Central memory CD4-positive, alpha-beta T cell (primary cell): ENCODE measurements at regions not wholly inside any gene's neighbourhood (a gene's known extent, or its start where the extent isn't known, plus 50 kb on each side); places are given as distances from the start of the nearest gene placed in this dataset.

ENCODE experiments used
- DNase-seq: peaks from one replicate; pipeline ENCODE4 v3.0.0; 2022

DNA sequence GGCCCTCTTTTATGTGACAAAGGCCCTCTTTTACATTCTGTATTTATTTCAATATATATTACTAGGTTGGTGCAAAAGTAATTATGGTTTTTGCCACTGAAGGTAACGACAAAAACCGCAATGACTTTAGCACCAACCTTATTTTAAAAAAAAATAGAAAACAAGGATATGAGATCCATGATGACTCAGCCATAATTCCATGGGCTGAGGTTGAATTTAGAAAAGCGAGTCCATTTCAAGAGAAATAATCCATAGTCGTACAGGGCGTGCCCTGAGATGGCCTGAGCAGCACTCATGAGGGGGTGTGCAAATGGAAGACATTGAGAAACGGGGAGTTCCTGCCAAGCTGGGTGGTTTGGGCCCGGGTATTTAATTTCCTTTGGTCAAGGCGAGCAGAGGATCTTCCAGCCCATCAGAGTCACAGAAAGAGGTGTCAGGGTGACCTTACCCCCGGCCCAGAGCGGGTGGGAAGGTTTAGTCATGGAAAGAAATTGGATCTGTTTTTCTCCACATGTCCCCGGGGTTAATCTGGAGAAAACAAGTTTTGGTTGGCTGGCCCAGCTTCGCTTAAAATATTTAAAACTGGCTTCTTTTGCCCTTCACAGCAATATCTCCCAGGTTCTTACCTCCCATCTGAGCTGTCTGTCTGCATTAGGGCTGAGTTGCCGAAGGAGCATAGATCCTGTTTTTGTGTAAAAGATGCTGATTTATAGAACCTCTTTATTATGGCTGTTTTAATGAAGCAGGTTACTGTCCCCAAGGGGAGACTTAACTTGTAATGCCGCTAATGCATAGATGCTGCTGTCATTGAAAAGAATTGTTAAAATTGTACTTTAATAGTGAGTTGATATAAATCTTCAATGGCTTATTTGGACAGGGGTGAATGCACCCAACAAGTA lies 255.6 kb downstream of the PREX1 start:
- DNase-seq: no peak

DNA sequence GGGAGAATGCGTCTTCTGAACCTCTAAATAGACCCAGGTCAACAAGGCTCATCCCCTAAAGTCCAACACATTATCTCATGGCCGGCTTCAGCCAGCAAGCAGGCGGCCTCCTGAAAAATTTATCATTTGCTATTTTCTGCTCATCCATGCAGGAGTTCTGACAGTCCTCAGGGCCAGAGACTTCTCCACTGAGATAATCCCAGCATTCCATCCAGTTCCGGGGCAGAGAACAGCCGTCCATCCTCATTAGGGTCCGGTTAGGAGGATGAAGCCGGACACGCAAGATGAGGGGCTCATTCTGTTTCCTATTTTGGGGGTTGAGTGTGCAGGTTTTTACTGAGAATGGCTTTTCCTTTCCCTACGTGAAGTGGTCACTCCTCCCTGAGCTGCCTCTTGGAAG lies 258.1 kb downstream of the PREX1 start:
- DNase-seq: no peak

DNA sequence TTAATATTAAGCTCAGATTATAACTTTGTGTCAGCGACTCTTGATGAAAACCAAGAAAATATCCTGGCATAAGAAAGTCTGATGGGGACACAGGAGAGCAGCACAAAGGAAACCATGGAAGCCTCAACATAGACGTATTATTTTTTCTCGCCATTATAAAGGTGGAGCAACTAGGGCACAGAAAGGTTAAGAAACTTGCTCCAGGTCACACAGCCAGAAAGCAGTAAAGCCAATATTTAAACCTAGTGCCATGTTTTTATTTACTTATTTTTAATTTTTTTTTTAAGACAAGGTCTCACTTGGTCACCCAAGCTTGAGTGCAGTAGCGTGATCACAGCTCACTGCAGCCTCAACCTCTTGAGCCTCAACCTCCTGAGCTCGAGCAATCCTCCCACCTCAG lies 259.3 kb downstream of the PREX1 start:
- no peak for DNase-seq

DNA sequence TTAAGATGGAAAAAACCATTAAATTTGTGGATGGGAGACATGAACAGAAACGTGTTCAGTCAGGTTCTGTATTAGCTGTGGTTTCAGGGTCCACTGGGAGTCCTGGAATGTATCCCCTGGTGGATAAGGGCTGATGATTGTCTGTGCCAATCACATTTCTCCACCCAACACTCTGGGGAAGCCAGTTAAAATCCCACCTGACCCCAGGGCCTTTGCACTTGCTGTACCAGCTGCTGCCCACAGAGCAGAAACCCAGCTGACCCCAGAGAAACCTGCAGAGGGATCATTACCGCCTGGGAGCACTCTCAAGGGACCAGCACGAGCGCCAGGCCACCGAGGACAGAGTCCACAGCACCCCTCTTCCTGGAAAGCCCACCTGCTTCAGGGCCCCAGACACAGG lies 260.7 kb downstream of the PREX1 start:
- no peak for DNase-seq

DNA sequence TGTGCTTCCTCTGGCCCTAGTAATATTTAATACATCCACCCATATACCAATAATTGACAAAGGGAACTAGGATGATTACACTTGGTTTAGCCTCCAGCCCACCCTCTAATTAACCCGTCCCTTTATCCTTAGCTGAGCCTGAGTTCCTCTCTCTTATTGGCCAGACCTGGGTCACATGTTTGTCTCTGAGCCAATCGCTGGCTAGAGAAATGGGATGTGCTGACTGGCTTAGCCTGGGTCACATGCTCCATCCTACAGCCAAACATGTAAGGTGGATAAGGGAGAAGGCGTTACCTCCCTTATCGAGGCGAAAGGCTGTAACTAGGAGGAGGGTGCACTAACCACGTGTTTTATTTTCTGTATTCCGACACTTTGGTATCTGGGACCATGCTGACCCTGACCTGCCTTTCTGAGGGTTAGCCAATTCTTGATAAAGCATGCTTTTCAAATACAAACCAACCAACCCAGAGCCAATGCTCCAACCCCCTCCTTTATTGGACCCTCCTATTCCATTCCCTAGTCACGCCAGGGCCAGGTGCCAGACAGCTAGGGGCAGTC lies 262.7 kb downstream of the PREX1 start:
- DNase-seq: no peak

DNA sequence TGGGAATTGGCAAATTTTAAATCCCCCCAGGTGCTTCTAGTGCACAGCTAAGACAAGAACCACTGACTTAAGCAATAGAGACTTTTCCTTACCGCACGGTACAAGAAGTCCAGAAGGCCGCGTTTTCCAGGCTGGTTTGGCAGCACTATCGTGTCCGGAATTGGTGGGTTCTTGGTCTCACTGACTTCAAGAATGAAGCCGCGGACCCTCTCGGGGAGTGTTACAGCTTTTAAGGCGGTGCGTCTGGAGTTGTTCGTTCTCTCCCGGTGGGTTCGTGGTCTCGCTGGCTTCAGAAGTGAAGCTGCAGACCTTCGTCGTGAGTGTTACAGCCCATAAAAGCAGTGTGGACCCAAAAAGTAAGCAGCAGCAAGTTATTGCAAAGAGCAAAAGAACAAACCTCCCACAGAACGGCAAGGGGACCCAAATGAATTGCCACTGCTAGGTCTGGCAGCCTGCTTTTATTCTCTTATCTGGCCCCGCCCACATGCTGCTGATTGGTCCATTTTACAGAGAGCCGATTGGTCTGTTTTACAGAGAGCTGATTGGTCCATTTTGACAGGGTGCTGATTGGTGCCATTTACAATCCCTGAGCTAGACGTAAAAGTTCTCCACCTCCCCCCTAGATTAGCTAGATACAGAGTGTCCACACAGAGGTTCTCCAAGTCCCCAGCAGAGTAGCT lies 264.5 kb downstream of the PREX1 start:
- DNase-seq: no peak

DNA sequence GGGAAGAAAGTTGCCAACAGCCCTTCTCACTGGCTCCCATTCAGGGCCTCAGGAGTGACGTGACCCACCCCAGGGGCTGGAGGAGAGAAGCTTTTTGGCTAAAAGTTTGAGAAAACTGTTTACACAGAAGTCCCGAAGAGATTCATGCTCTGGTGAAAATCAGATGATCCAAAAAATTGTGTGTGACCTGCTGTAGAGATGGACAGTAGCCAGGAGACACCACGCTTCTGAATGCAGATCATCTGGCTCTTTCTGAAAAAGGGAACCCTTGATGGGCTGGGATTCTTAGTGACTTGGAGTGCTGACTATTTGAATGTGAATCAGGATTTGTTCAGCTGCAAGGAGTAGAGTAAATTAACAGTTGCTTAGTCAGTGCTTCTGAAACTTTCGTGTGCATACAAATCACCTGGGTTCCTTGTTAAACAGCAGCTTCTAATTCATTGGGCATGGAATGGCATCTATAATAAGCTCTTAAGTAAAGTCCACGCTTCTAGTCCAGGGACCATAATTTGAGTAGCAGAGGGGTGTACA lies 265.1 kb downstream of the PREX1 start:
- DNase-seq: no peak

DNA sequence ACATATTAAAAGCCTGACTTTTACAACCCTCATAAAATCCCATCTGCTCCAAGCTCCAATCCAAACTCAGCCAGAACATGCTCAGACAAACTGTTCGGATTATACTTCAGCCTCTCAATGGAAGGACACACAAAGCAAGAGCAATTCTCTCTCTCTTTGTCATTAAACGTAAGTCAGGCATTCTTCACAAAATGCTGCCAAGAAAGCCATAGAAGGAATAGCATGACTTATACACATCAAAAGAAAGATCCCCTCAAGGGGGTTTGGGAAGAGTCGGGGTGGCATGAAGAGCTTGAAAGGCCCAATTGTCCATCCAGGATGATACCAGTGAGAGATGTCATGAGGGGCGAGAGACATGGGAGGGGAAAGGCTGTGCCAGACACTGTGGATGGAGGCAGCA lies 268.9 kb downstream of the PREX1 start:
- DNase-seq: no peak

DNA sequence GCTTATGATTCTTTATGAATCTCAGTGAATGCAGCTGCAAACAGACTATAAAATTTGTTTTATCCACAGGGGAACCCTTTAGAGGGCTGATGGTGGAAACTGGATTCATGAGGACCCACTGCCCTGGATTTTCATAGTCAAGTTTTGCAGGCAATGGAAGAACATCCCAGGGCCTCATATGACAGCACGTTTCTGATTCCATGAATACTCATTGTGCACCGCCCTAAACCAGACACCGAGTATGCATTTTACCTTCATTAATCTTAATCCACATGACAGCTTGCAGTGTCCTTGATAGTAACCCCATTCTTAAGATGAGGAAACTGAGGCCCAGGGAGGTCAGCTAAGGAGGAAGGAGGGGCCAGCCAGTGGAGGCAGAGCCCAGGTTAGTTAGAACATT lies 270.4 kb downstream of the PREX1 start:
- DNase-seq: no peak

DNA sequence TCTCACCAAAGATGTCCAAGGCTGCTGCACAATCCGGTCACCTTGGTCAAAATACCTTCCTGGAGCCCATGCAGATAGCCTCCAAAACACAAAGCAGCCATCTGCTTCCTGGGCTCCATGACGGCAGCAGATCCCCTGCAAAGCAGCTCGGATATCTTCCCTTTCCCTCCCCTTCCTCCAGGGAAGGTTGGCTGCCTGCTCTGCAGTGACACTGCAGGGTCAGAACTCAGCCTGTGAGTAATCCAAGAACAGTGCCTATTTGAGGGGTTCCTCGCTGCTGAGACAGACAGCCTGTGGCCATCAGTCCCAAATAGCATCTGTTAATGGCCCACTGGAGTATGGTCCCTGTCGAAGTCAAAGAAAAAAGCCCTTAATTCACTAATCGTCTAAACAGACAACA lies 270.8 kb downstream of the PREX1 start:
- no peak for DNase-seq

DNA sequence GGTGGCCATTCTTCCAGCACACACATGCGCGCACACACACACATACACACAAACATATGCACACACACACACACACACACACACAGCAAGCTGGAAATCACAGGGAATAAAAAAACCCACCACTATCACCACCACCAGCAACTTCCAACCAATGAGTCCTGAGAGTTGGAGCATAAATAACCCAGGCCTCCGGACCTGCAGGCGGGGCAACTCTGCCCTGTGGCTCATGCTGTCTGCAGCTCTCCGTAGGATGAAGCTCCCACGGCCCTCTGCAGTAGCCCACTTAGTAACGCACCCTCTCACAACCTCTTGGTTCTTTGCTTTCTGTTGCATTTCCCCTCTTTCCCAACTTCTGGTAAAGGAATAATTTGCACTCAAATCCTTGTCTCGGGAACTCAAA lies 275.2 kb downstream of the PREX1 start:
- no peak for DNase-seq

DNA sequence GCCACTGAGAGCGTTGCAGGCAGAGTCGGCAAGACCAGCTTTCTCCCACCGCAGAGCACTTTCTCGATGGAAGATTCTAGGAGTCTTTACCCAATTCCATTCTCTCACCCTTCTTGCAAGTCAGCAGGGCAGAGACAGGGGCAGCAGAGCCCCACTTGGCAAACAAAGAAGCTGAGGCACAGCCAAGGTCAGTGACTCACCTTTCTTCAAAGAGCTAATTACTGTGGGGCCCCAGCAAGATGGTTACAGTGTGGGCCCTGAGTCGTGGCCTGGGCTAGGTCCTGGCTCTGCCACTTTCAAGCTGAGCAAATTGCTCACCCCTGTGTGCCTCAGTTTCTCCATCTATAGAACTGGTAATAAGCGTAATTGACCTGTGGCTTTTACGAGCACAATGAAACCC lies 277.0 kb downstream of the PREX1 start:
- DNase-seq: no peak

DNA sequence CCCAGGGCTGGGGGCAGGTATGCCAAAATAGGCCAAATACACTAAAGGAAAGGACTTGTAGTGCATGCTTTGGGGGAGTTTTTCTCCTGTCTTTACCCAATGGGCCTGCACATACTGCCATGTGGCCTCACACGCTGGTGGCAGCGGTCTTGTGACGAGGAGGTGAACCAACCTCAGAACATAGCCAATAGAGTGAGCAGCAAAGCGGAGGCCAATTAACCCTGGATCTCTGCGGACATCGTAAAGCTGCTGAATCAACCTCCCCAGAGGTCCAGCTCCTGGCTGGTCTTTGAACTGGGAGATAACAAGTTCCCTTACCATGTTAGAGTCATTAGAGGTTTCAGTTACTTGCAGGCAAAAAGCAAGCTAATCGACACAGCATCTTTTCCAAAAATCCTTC lies 280.1 kb downstream of the PREX1 start:
- DNase-seq: no peak

DNA sequence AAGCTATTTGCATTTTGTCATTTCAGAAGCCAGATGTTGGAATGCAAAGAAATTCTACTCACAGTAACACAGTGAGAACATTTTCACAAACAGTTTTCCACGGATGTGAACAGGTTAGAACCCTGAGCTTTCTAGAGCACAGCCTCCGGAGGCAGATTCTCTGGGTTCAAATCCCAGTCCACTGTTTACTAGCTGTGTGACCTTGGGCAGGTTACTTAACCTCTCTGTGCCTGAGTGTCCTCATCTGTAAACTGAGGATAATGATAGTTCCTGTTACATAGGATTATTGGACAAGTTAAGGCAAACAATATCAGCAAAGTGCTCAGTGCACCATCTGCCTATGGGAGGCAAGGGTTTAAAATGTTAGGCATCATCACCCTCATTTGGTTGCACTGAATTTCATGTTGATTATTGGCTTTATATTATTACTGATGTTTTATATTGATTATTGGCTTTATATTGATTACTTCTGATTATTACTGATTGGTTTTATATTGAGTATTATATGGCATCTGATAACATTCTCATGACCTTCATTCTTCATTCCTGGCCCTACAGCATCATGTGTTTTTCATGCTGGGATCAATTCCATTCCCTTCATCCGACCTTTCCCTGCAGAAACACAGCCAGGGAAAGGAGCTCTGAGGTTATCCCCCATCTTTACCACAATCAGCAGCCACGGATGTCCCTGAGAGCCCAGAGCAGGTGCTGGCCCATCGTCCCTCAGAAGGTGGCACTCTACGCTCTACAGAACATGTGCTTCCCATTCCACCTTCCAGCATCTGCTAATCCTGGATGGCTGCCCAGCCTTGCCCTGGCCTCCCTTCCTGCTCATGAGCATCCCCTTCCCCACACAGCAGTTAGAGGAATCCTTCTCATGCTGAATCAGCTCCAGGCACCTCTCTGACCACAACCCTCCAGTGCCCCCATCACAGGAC lies 283.1 kb downstream of the PREX1 start:
- DNase-seq: no peak

DNA sequence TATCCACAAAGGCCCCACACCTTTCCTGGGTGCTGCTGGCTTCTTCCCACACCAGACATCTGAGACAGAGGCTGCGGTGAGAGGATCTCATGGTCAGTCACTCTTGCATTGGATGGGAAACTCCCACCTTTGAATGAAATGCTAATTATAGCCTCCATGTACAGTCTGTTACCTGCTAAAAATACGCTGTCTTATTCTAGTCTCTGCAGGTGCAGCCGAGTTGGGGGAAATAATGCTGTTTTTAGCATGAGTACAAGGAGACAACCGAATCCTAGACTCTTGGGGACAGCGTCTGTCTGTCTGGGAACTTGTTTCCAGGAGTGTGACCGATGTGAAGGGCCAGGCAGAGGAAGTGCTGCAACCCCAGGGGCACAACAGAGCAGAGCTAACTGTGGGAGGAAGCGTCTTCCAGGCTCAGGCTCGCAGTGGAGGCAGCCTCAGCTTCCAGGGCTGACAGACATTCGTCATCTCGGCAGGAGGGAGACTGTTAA lies 286.2 kb downstream of the PREX1 start:
- DNase-seq: no peak

DNA sequence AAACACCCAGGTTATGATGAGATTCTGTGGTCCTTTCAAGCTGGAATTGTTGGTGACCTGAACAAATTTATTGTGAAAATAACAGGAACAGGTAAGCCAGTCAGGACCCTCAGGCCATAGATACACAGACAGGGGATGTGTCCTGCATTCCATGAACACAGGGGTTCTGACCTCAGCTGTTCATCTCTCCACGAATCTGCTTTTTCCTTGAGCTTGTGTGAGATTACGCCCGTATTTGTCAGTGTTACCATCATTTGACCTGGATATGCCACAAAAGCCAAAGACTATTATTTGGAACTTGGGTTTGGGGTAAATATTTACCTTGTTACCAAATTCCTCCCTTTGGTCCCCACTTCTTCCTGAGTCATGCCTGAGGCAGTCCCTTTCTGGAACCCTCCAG lies 288.9 kb downstream of the PREX1 start:
- no peak for DNase-seq

DNA sequence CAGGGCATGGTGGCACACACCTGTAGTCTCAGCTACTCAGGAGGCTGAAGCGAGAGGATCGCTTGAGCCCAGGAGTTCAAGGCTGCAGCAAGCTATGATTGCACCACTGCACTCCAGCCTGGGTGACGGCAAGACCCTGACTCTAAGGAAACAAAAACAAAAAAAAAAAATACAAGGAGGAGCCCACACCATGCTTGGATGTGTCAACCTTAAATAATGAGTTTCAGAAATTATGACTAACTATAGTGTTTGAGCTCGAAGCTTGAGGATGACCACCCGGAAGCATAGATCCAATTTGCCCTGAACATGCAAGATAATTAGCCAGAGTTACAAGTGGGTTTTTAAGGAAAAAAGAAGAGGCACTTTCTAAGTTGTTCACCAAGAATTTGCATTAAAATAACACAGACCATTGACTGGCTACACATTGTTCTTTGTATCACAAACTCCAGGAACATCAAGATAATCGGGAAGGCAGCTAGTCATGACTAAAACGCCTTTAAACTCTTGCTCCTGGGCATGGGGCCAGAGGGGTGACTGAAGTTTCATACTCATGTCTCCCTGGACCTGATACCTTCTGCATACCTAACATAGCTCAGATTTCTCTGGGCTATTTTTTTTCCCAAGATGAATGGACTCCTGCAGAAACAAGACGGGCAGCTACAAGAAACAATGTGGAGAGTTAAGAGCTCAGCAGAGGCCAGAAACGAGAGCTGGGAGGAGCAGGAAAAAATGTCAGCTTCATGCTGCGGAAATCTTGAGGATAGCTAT lies 289.6 kb downstream of the PREX1 start:
- no peak for DNase-seq

DNA sequence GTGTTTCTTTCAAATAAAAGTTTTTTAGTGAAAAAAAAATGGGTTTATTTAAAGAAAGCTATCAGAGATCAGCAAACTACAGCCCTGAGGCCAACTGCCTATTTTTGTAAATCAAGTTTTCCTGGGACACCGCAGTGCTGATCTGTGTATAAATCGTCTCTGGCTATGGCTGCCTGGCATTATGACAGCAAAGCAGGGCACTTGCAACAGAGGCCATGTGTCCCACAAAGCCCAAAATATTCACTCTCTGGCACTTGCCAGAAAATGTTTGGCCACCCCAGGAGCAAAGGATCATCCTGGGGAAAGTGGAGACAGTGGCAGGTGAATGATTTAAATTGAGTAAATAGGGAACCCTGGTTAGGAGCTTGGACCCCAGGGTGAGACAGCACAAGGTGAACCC lies 291.6 kb downstream of the PREX1 start:
- DNase-seq: no peak

DNA sequence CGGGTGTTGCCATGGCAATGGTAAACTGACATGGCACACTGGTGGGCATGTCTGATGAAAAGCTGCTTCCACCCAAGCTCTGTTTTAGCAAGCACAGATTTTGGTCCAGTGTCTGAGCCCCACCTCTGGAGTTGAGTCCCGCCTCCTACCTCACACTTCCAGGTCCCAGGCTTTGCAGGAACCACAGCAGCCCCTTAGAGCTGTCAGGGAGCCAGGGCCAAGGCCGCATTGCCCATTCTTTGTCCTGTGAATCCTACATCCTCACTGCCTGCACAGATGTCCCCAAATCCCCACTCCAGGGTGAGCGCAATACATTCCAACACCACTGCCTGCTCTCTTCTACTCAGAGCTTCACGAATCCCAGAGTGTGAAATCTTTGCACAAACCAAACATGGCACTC lies 292.2 kb downstream of the PREX1 start:
- no peak for DNase-seq

DNA sequence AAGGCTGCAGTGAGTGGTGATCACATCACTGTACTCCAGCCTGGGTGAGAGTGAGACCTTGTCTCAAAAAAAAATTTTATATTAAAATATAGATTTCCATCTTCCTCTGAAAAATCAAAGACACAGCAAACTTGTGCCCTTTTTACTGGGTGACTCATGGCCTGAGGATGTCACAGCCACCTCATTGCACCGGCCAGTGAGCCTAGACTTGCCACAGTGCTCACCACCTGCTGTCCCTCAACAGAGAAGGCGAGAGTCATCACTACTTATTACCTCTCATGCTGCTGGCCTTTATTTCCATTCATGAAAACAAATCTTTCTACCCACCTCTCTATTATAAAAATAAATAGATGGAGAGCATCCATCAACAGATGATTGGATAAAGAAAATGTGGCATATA lies 295.8 kb downstream of the PREX1 start:
- DNase-seq: no peak

DNA sequence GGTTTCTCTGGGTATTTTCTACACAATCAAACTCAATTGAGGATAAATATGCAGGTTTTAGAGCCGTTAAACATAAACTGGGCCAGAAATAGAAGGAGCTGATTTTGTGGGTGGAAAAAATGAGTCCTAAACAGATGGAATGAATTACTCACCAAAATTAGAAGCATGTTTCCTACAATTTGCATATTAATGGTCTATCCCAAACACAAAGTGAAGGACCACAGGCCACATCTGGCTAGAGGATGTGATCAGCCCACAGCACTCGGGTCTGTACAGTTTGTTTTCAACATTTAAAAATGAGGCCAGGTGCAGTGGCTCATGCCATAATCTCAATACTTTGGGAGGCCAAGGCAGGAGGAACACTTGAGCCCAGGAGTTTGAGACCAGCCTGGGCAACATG lies 296.3 kb downstream of the PREX1 start:
- no peak for DNase-seq

DNA sequence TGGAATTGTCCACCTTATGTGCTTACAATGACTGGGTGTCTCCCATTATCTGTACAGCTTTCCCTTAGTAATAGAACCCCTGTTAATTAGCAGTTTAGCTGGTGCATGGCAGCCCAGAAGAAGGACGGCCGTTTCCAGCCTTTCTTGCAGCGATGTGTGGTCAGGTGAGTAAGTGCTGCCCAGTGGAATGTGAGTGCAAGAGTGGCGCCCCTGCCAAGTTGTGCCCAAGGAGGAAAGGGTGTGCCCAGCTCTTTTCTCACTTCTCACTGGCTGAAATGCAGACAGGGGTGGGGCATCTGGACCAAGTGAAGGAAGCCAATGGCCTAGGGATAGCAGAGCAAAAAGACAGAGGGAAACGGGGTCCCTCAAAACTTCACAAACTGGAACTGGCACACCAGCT lies 296.8 kb downstream of the PREX1 start:
- no peak for DNase-seq
